Osteocyte (in vitro differentiated cells): ENCODE measurements at regions not wholly inside any gene's neighbourhood (a gene's known extent, or its start where the extent isn't known, plus 50 kb on each side); places are given as distances from the start of the nearest gene placed in this dataset.

Experiments used
- DNase-seq: peaks from one replicate; pipeline ENCODE4 v3.0.0; 2021; ENCODE audit warnings: mixed read lengths; ENCODE audit not compliant: unreplicated experiment; ENCODE audit errors: extremely low spot score
- H3K27ac Mint-ChIP-seq: one replicate; pipeline ENCODE4 v1.8.0; 2021; ENCODE audit warnings: mild to moderate bottlenecking, mixed read lengths; ENCODE audit not compliant: unreplicated experiment
- H3K27me3 Mint-ChIP-seq: one replicate; pipeline ENCODE4 v1.8.0; 2021; ENCODE audit warnings: mixed read lengths; ENCODE audit not compliant: unreplicated experiment
- H3K36me3 Mint-ChIP-seq: one replicate; pipeline ENCODE4 v1.8.0; 2021; ENCODE audit warnings: mixed read lengths; ENCODE audit not compliant: unreplicated experiment
- H3K4me1 Mint-ChIP-seq: one replicate; pipeline ENCODE4 v1.8.0; 2021; ENCODE audit warnings: mixed read lengths; ENCODE audit not compliant: unreplicated experiment
- H3K4me3 Mint-ChIP-seq: one replicate; pipeline ENCODE4 v1.8.0; 2021; ENCODE audit warnings: mild to moderate bottlenecking, moderate library complexity, mixed read lengths; ENCODE audit not compliant: unreplicated experiment
- H3K9me3 Mint-ChIP-seq: one replicate; pipeline ENCODE4 v1.8.0; 2021; ENCODE audit warnings: mixed read lengths; ENCODE audit not compliant: unreplicated experiment
- CTCF ChIP-seq: fragments of 200-600 bp; sonication (generic); IDR thresholded peaks from 2 replicates; pipeline ENCODE4 v1.5.0; 2021; ENCODE audit warnings: antibody characterized with exemption, mild to moderate bottlenecking, moderate library complexity

GRCh38 chr18:41737218-41737617 lies 217.8 kb upstream of the PIK3C3 start:
- Mint-ChIP-seq H3K4me1 (peaks cover 2% of the 10 kb centered on the region), H3K27ac (no peak overlapping the region), H3K9me3 (no peaks in the 10 kb centered on the region), H3K27me3 (no peaks in the 10 kb centered on the region), H3K4me3 (no peak overlapping the region), H3K36me3 (no peaks in the 10 kb centered on the region)
- TF ChIP-seq CTCF = no peak
- DNase-seq = no peak

- Mint-ChIP-seq H3K27ac (no peak overlapping the region), H3K27me3 (no peaks in the 10 kb centered on the region), H3K4me3 (no peak overlapping the region)
Measured at GRCh38 chr18:41734917-41735316, 220.1 kb upstream of the PIK3C3 start.

DNA sequence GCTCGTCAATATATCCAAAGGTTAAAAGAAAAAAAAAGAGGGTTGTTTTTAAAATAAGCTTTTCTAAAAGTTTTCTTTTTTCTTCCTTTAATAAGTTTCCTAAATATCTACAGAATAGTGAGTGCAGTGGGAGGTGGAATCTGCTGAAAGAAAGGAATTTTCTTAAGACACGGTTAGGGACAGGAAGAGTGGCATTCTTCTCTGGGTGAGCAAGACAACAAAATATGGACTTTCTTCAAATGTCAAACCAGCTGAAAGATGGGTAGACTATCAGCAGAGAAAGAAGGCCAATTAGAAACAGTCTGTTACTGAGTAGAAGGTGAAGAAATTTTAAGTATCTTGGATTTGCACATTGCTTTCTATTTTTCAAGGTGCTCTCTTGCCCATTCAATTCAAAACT lies 222.7 kb upstream of the PIK3C3 start:
- Mint-ChIP-seq H3K9me3 (no peaks in the 10 kb centered on the region), H3K36me3 (no peaks in the 10 kb centered on the region), H3K27ac (no peak overlapping the region), H3K4me1 (peaks cover 15% of the 10 kb centered on the region), H3K27me3 (no peaks in the 10 kb centered on the region), H3K4me3 (no peak overlapping the region)
- TF ChIP-seq CTCF = no peak
- DNase-seq = no peak

More at GRCh38 chr18:41734917-41735316, 220.1 kb upstream of the PIK3C3 start:
- H3K4me1 Mint-ChIP-seq = peaks cover 10% of the 10 kb centered on the region
- no peaks in the 10 kb centered on the region for H3K36me3 Mint-ChIP-seq
- TF ChIP-seq CTCF = no peak
- H3K9me3 Mint-ChIP-seq = no peaks in the 10 kb centered on the region
- DNase-seq = no peak

- TF ChIP-seq CTCF = no peak
- DNase-seq = no peak
- peaks cover 19% of the 10 kb centered on the region for H3K4me1 Mint-ChIP-seq
- H3K36me3 Mint-ChIP-seq = no peaks in the 10 kb centered on the region
- H3K4me3 Mint-ChIP-seq = no peak overlapping the region
- no peaks in the 10 kb centered on the region for H3K27me3 Mint-ChIP-seq
- no peaks in the 10 kb centered on the region for H3K9me3 Mint-ChIP-seq
- H3K27ac Mint-ChIP-seq = no peak overlapping the region
Measured at GRCh38 chr18:41731884-41732283, 223.2 kb upstream of the PIK3C3 start.

DNA sequence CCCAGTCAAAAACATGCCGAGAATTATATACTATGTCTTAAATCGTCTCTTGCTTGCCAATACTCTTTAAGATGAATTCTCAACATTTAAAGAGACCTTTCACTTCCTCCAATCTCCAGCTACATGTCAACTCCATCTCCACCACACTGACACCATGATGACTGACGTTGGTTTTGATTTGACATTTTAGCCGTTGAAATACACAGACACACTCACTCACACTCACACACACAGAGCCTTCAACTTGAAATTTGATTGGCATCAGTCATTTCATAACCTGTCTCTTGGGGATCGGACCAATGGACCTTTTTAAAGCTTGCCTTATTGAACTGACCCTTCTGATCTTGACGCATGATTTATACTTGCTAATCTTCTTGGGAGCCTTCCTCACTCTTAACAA lies 230.8 kb upstream of the PIK3C3 start:
- Mint-ChIP-seq H3K27me3 (peaks cover 11% of the 10 kb centered on the region), H3K36me3 (no peaks in the 10 kb centered on the region), H3K9me3 (no peaks in the 10 kb centered on the region), H3K4me1 (peaks cover 8% of the 10 kb centered on the region), H3K4me3 (no peak overlapping the region), H3K27ac (no peak overlapping the region)
- no peak for DNase-seq
- TF ChIP-seq CTCF = no peak
